Limb (tissue), 2 donors: ENCODE measurements at regions not wholly inside any gene's neighbourhood (a gene's known extent, or its start where the extent isn't known, plus 50 kb on each side); places are given as distances from the start of the nearest gene placed in this dataset.

Experiments
- DNase-seq, 2 donors: peaks; one replicate each; pipeline ENCODE4 v3.0.0-alpha.2; 2016; ENCODE audit errors: extremely low spot score in 2 of 2

- DNase-seq, result no peak
These were observed 95.5 kb upstream of the ATP6AP2 start for GRCh38 chrX:40485102-40485826.

- no peak for DNase-seq
These were observed 96.2 kb upstream of the ATP6AP2 start for GRCh38 chrX:40484408-40485091.

- no peak for DNase-seq
These were observed 97.3 kb upstream of the ATP6AP2 start for GRCh38 chrX:40483502-40483901.

GRCh38 chrX:40479777-40480318, 100.9 kb upstream of the ATP6AP2 start:
- no peak for DNase-seq

- DNase-seq, result no peak
These were observed 102.2 kb upstream of the ATP6AP2 start for GRCh38 chrX:40478474-40479065.

- no peak for DNase-seq
These were observed 103.8 kb upstream of the ATP6AP2 start for GRCh38 chrX:40476958-40477357.

- DNase-seq, result no peak
These were observed 106.1 kb upstream of the ATP6AP2 start for GRCh38 chrX:40474645-40475044.

GRCh38 chrX:40474205-40474626, 106.6 kb upstream of the ATP6AP2 start:
- peak in 1 of 2 donors; percentile 51 for DNase-seq

- DNase-seq, result no peak
These were observed 107.1 kb upstream of the ATP6AP2 start for GRCh38 chrX:40473460-40474204.

- DNase-seq, result peak; percentile 69 to 77
These were observed 108.7 kb upstream of the ATP6AP2 start for GRCh38 chrX:40471965-40472648.

GRCh38 chrX:40470830-40471429, 109.8 kb upstream of the ATP6AP2 start:
- no peak for DNase-seq

- DNase-seq, result no peak
These were observed 111.5 kb upstream of the ATP6AP2 start for GRCh38 chrX:40469316-40469715.

GRCh38 chrX:40468033-40468846, 112.5 kb upstream of the ATP6AP2 start:
- peak in 1 of 2 donors; percentile 21 for DNase-seq

GRCh38 chrX:40467454-40467853, 113.3 kb upstream of the ATP6AP2 start:
- no peak for DNase-seq

GRCh38 chrX:40465735-40466551, 114.8 kb upstream of the ATP6AP2 start:
- DNase-seq, result no peak

GRCh38 chrX:40462795-40463194, 118.0 kb upstream of the ATP6AP2 start:
- peak; percentile 1 to 40 for DNase-seq

- DNase-seq, result no peak
These were observed 119.8 kb upstream of the ATP6AP2 start for GRCh38 chrX:40460926-40461325.

- no peak for DNase-seq
These were observed 121.1 kb upstream of the ATP6AP2 start for GRCh38 chrX:40459571-40460158.
